NB4 (cell line): ENCODE measurements at regions not wholly inside any gene's neighbourhood (a gene's known extent, or its start where the extent isn't known, plus 50 kb on each side); places are given as distances from the start of the nearest gene placed in this dataset.

Source experiments
- MYC ChIP-seq: IDR thresholded peaks from 2 replicates; pipeline ENCODE4 v1.6.1; 2011; ENCODE audit warnings: low read depth, low read length
- POLR2A ChIP-seq: IDR thresholded peaks from 2 replicates; pipeline ENCODE4 v1.6.1; 2011; ENCODE audit warnings: mild to moderate bottlenecking; ENCODE audit not compliant: insufficient read length; ENCODE audit errors: extremely low read depth
- TF ChIP-seq, protein P1 (sequence below): IDR thresholded peaks from one replicate; pipeline ENCODE4 v1.5.1; 2012; ENCODE audit warnings: low read depth, low read length

GRCh38 chr10:53573498-53573897, 800.9 kb upstream of the MBL2 start:
- TF ChIP-seq POLR2A (no peak), MYC (no peak)
- TF ChIP-seq, protein P1, sequence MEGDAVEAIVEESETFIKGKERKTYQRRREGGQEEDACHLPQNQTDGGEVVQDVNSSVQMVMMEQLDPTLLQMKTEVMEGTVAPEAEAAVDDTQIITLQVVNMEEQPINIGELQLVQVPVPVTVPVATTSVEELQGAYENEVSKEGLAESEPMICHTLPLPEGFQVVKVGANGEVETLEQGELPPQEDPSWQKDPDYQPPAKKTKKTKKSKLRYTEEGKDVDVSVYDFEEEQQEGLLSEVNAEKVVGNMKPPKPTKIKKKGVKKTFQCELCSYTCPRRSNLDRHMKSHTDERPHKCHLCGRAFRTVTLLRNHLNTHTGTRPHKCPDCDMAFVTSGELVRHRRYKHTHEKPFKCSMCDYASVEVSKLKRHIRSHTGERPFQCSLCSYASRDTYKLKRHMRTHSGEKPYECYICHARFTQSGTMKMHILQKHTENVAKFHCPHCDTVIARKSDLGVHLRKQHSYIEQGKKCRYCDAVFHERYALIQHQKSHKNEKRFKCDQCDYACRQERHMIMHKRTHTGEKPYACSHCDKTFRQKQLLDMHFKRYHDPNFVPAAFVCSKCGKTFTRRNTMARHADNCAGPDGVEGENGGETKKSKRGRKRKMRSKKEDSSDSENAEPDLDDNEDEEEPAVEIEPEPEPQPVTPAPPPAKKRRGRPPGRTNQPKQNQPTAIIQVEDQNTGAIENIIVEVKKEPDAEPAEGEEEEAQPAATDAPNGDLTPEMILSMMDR = no peak
